Iris pigment epithelial cell (primary cell): ENCODE measurements at regions not wholly inside any gene's neighbourhood (a gene's known extent, or its start where the extent isn't known, plus 50 kb on each side); places are given as distances from the start of the nearest gene placed in this dataset.
"Not testable (repeated sequence)": the region's sequence is repeated elsewhere in the genome, so short reads cannot be mapped to it uniquely, and the experiment has no call there.

Source experiments
- DNase-seq: peaks from one replicate; pipeline ENCODE4 v3.0.0-alpha.2; 2011; ENCODE audit warnings: low read depth

DNA sequence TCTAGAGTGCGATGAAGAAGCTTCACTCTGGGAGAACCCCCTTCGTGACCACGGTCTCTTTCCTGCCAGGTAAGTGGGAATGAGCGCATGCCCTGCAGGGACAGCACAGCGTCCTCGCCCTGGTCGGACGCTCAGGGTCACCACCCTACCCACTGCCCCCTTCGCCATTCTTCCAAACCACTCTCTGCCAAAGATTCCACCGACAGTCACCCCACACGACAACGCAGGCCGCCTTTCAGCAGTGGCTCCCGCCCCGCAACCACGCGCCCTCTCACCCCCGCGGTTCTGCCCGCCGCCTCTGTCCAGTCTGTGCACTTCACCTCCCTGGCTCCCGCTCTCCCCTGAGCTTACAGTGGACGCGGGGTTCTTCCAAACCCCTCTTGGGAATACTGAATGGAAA lies 82.3 kb upstream of the FCGR1A start:
- DNase-seq: not testable (repeated sequence)

DNA sequence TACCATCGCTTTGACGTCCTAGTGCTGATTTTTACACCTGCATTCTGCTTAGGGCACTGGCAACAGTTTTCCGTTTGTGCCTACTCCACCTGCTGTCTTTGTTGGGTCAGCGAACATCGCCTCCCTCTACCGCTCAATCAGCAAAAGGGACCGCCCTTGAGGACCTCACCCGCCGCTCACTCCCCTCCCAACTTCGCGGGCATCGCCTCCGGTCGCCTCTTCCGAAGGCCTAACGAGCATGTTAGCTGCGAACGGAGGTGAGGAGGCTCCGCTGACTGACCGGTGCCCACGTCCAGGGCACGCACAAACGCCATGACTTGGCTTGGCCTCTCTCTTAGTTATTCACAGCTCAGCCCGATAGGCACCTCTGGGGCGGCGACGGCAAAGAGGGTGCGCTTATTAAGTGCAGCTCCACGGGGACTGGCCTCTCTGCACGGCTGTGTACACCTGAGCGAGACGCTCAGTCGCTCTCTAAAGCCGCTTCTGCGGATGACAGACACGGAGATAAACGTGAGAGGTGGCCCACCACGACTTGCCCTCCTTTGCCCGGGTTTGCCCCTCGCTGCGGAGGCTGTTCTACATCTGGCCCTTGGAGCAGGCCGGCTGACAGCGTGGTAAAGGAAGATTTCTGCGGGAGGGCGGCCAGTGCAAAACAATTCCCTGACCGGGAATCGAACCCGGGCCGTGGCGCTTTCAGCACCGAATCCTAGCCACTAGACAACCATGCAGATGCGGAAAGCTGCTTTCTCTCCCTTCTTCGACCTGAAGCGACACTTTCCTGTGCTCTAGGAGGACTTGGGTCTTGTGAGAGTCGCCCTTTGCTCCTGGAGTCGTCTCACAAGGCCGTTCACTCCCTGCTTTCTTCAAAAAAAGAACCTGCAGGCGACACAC lies 81.6 kb upstream of the FCGR1A start:
- DNase-seq: not testable (repeated sequence)

GRCh38 chr1:149708192-149708853 lies 74.2 kb upstream of the FCGR1A start:
- DNase-seq: peak; percentile 64

DNA sequence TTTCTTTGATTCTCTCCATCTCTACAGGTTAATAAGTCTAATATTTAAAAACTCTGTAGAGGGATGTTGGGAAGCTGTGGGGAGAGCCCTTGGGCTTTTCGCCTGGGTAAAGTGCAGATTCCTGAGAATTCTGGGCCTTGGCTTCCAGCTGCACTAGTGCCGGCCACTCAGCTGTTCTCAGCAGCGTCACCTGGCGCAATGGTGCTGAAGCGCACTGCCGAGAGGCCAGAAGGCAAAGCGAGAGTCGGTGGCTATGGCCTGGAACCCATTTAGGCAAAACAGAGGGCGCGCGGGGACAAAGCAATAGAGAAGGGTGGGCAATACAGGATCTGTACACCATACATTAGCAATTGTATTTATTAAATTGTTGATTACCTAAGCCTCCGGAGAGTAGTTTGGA lies 70.8 kb upstream of the FCGR1A start:
- DNase-seq: not testable (repeated sequence)

GRCh38 chr1:149712154-149712927 lies 70.2 kb upstream of the FCGR1A start:
- peak; percentile 27 for DNase-seq

GRCh38 chr1:149713513-149713912 lies 69.0 kb upstream of the FCGR1A start:
- DNase-seq: not testable (repeated sequence)

DNA sequence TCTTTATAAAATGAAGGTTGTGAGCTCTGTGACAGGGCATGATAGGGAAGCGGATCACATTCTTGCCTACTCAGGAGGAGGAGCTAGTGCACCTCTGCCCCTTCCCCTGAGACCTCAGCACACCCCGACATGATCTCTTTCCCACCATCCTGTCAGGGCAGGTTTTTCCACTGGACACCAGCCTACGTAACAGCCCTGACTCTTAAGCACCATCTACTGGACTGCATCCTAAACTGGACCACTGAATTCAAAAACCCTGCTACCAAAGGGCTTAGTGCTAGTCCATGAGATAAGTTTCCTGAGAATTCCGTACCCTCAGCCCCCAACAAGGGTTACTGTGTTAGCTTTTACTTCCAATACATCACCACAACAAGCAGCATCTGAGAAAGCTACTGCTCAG lies 68.5 kb upstream of the FCGR1A start:
- not testable (repeated sequence) for DNase-seq

- not testable (repeated sequence) for DNase-seq
These were observed 57.7 kb upstream of the FCGR1A start for GRCh38 chr1:149724618-149725302.

DNA sequence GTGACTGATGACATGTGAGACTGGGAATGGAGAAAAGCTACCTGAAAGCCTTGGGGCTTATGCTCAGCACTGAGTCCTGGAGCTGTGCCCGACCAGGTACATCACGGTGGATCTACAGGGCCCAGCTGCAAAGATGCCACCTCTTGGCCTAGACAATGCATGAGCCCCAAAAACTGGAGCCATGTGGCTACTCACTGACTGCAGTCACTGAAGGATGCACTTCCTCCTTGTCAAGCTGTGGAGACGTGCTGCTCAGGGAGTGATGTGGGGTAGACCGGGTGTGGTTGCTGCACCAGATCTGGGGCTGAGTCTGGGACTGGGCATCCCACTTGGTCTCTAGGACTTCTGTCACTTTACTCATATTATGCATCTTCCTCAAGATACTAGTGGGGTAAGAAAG lies 55.8 kb upstream of the FCGR1A start:
- DNase-seq: not testable (repeated sequence)

DNA sequence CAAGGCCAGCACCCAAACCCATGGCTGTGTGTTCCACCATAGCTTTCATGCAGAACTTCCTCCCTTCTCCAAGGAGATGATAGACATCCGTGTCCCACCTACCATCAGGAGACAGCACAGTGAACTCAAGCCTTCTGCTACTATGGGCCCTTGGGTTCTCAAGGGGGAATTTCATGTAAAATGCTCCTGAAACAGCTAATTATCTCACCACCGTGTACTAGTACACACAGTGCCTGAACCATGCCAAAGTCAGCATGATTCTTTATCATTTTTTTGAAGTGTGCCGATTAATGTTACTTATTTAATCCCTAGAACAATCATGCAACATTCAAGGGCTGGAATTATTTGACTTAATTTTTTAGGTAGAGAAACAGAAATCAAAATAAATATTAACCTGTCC lies 53.9 kb upstream of the FCGR1A start:
- not testable (repeated sequence) for DNase-seq
